Subcutaneous abdominal adipose tissue (tissue), 5 donors: ENCODE measurements at regions not wholly inside any gene's neighbourhood (a gene's known extent, or its start where the extent isn't known, plus 50 kb on each side); places are given as distances from the start of the nearest gene placed in this dataset.

Experiments
- H3K27ac ChIP-seq: one replicate; pipeline ENCODE4 v1.7.0; 2013; ENCODE audit warnings: low read depth, mild to moderate bottlenecking, inconsistent platforms, low read length, moderate library complexity
- H3K27me3 ChIP-seq, 5 donors: one replicate each; pipeline ENCODE4 v1.7.0; 2013; ENCODE audit warnings: low read length in 5 of 5, inconsistent platforms in 1 of 5; ENCODE audit not compliant: control insufficient read depth in 5 of 5, insufficient read depth in 4 of 5
- H3K36me3 ChIP-seq, 5 donors: one replicate each; pipeline ENCODE4 v1.7.0; 2013; ENCODE audit warnings: low read length in 5 of 5; ENCODE audit not compliant: control insufficient read depth in 5 of 5, insufficient read depth in 5 of 5
- H3K4me1 ChIP-seq, 5 donors: one replicate each; pipeline ENCODE4 v1.7.0; 2013; ENCODE audit warnings: low read length in 5 of 5, mild to moderate bottlenecking in 3 of 5, moderate library complexity in 1 of 5; ENCODE audit not compliant: control insufficient read depth in 5 of 5, insufficient read depth in 5 of 5
- H3K4me3 ChIP-seq, 5 donors: one replicate each; pipeline ENCODE4 v1.7.0; 2013; ENCODE audit warnings: low read length in 5 of 5, low read depth in 1 of 5
- H3K9ac ChIP-seq, 5 donors: one replicate each; pipeline ENCODE4 v1.7.0; 2013; ENCODE audit warnings: low read length in 5 of 5, mild to moderate bottlenecking in 4 of 5, moderate library complexity in 3 of 5
- H3K9me3 ChIP-seq, 5 donors: one replicate each; pipeline ENCODE4 v1.7.0; 2013; ENCODE audit warnings: low read length in 5 of 5; ENCODE audit not compliant: control insufficient read depth in 5 of 5
- donor health status: healthy.
- donor health status: healthy.
- donor health status: healthy.
- donor health status: healthy.
- donor health status: healthy.

- no peaks in the 10 kb centered on the region for H3K36me3 ChIP-seq
- no peaks in the 10 kb centered on the region for H3K27me3 ChIP-seq
- no peaks in the 10 kb centered on the region for H3K4me1 ChIP-seq
- no peaks in the 10 kb centered on the region for H3K9me3 ChIP-seq
- H3K4me3 ChIP-seq: no peak overlapping the region
- H3K9ac ChIP-seq: no peak overlapping the region
- H3K27ac ChIP-seq: no peak overlapping the region
These were observed 682.0 kb upstream of the B3GALT2 start for GRCh38 chr1:193868425-193868824.

DNA sequence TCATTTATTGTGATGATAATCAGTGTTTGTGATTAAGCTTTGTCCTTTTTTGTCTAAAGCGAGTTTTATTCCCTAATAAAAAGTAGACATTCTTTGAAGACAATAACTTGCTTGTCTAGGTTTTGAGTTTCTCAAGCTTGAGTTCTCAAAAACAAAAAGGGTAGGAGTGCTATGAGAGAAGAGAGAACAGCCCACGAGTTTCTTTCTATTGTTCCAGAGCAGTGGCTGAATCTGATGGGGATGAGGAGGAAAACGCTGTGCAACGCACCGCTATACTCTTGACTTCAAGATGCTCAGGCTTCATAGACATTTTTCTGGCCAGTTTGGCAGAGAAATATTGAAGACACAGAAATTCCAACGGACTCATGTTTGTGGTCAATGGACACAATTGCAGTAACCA, 669.8 kb upstream of the B3GALT2 start:
- Histone ChIP-seq H3K27ac (no peak overlapping the region), H3K27me3 (no peaks in the 10 kb centered on the region), H3K4me3 (no peak overlapping the region), H3K9me3 (peaks cover 0 to 2% (median 0%) of the 10 kb centered on the region in 5 donors), H3K9ac (no peak overlapping the region), H3K36me3 (no peaks in the 10 kb centered on the region), H3K4me1 (no peaks in the 10 kb centered on the region)

DNA sequence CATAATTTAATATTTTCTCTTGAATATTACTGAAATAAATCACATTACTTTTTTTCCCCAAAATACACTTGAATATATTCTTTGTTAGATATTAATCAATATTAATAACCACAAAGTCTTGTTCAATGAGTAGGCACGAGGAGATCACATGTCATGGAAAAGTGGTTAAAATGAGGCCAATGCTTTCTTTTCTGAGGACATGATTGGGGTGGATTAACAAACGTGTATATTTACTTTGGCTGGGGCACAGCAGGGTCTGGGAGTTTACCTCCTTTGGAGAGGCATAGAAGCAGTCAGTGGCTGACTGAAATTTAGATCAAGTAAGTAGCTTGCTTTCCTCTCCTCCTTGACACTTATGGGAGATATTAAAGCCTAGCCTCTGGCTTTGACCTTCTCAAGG, 664.3 kb upstream of the B3GALT2 start:
- Histone ChIP-seq H3K4me1 (no peaks in the 10 kb centered on the region), H3K36me3 (no peaks in the 10 kb centered on the region), H3K4me3 (no peak overlapping the region), H3K27ac (no peak overlapping the region), H3K9me3 (peaks cover 0 to 2% (median 0%) of the 10 kb centered on the region in 5 donors), H3K27me3 (no peaks in the 10 kb centered on the region), H3K9ac (no peak overlapping the region)

DNA sequence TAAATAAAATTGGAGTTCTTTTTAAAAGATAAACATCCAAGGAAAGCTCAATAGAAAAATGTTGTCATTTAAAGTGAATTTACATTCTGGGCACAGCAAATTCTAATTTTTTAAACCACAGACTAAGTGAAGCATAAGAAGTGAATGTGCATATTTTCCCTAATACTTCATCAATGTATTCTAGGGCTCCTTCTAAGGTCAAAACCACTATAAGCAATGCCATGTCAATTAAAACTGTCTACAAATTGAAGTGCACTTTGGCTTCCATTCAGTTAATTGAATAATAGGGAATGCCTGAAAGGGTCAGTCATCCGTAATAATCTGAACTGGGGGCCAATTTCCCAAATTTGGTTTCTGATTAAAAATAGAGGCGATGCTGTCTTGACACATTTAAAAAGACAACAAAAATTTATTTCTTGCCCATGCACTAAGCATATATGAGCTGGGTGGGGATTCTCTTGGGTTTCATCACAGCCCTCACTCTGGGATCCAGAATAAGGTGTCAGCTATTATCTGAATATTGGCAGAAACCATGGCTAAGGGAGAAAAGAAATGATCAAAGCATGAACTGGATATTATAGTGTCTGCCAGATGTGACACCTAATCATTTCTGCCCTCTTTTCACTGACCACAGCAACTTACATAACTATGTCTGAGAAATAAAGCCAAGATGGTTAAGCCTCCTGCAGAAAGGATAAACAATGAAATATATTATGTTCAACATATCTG, 660.6 kb upstream of the B3GALT2 start:
- H3K36me3 ChIP-seq: no peaks in the 10 kb centered on the region
- no peaks in the 10 kb centered on the region for H3K9me3 ChIP-seq
- H3K27ac ChIP-seq: no peak overlapping the region
- no peaks in the 10 kb centered on the region for H3K27me3 ChIP-seq
- no peak overlapping the region for H3K9ac ChIP-seq
- H3K4me1 ChIP-seq: no peaks in the 10 kb centered on the region
- no peak overlapping the region for H3K4me3 ChIP-seq

DNA sequence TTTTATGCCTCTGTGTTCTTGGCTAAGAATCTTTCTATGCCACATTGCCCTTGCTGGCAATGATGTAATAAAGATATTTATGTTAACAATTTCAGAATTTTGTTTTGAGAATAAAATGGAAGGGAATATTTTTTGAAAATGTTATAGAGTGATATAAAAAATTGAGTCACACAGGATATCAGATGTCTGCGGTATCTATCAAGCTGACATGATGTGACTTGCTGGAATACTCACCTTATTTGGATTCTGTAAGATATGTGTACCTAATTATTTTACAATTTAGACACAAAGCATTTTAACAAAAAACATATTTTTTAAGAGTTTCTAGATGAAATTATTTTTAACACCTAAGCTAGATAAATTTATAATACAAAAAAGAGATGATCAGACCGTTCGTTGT, 660.0 kb upstream of the B3GALT2 start:
- no peak overlapping the region for H3K9ac ChIP-seq
- no peaks in the 10 kb centered on the region for H3K36me3 ChIP-seq
- no peaks in the 10 kb centered on the region for H3K4me1 ChIP-seq
- H3K9me3 ChIP-seq: no peaks in the 10 kb centered on the region
- H3K27me3 ChIP-seq: no peaks in the 10 kb centered on the region
- no peak overlapping the region for H3K27ac ChIP-seq
- H3K4me3 ChIP-seq: no peak overlapping the region

DNA sequence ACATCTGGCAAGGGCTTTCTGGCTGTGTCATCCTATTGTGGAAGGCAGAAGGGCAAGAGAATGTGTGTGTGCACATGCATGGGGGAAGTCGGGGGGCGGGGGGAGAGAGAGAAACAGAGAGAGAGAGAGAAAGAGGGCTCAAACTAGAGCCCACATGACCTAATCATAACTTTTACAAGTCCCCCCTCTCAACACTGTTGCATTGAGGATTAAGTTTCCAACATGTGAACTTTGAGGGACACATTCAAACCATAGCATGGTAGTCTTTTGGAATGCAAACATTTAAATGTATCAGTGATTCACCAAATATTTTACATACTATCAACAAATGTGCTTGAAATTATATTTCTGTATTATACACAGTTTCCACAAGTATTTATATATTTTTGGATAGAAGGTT, 655.4 kb upstream of the B3GALT2 start:
- Histone ChIP-seq H3K27ac (no peak overlapping the region), H3K9ac (no peak overlapping the region), H3K4me3 (no peak overlapping the region), H3K27me3 (no peaks in the 10 kb centered on the region), H3K9me3 (no peaks in the 10 kb centered on the region), H3K4me1 (no peaks in the 10 kb centered on the region), H3K36me3 (no peaks in the 10 kb centered on the region)

- Histone ChIP-seq H3K9me3 (peaks cover 3 to 40% (median 25%) of the 10 kb centered on the region in 5 donors), H3K36me3 (no peaks in the 10 kb centered on the region), H3K4me1 (no peaks in the 10 kb centered on the region), H3K27me3 (no peaks in the 10 kb centered on the region), H3K9ac (no peak overlapping the region), H3K4me3 (no peak overlapping the region), H3K27ac (no peak overlapping the region)
These were observed 645.1 kb upstream of the B3GALT2 start for GRCh38 chr1:193831465-193831864.

DNA sequence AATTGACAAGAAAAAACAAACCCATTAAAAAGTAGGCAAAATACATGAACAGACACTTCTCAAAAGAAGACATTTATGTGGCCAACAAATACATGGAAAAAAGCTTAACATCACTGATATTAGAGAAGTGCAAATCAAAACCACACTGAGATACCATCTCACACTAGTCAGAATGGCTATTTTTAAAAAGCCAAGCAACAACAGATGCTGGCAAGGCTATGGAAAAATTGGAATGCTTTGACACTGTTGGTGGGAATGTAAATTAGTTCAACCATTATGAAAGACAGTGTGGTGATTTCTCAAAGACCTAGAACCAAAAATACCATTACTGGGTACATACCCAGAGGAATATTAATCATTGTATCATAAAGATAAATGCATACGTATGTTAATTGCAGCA, 641.1 kb upstream of the B3GALT2 start:
- Histone ChIP-seq H3K4me1 (no peaks in the 10 kb centered on the region), H3K27ac (no peak overlapping the region), H3K27me3 (no peaks in the 10 kb centered on the region), H3K4me3 (no peak overlapping the region), H3K9me3 (peaks cover 3 to 39% (median 25%) of the 10 kb centered on the region in 5 donors), H3K9ac (no peak overlapping the region), H3K36me3 (no peaks in the 10 kb centered on the region)

DNA sequence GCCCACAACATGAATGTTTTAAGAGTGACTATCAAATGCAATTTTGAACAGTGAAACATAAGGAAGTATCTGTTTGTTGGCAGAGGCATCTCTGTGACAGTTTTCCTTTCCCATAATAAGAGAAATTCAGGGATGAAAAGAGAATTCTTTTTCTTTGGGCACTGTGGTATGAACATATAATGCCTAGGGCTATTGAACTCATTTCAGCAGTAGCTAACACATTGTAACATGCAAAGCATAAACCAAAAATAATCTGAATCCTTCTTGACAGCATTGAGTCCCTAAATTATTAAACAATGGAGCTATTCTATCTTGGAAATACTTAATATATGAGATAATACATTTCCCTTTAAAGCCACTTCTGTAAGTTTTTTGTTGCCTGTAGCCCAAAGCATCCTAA, 633.0 kb upstream of the B3GALT2 start:
- no peak overlapping the region for H3K27ac ChIP-seq
- H3K4me3 ChIP-seq: no peak overlapping the region
- H3K9me3 ChIP-seq: peaks cover 0 to 3% (median 0%) of the 10 kb centered on the region in 5 donors
- H3K36me3 ChIP-seq: no peaks in the 10 kb centered on the region
- no peaks in the 10 kb centered on the region for H3K27me3 ChIP-seq
- no peaks in the 10 kb centered on the region for H3K4me1 ChIP-seq
- H3K9ac ChIP-seq: no peak overlapping the region

DNA sequence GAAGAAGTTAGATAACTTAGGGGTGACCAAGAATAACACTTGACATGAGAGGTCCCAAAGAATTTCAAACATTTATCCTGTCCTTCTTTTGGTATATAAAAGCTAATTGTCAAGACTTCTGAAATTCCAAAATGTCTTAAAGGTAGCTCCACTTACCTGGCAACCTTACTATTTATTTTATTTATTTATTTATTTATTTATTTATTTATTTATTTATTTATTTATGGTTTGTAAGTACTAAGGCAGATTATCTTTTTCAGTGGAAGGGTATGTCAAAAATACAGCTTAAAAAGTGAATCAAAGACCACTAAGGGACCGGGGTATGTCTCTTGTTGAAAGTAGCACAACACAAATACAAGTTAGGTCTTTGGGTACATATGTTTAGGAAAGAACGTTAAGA, 620.8 kb upstream of the B3GALT2 start:
- Histone ChIP-seq H3K4me3 (no peak overlapping the region), H3K4me1 (no peaks in the 10 kb centered on the region), H3K36me3 (no peaks in the 10 kb centered on the region), H3K9ac (no peak overlapping the region), H3K9me3 (no peaks in the 10 kb centered on the region), H3K27me3 (no peaks in the 10 kb centered on the region), H3K27ac (no peak overlapping the region)
